Smooth muscle cell (in vitro differentiated cells): ENCODE measurements at regions not wholly inside any gene's neighbourhood (a gene's known extent, or its start where the extent isn't known, plus 50 kb on each side); places are given as distances from the start of the nearest gene placed in this dataset.

Experiments used
- DNase-seq: peaks from one replicate; lab custom pipeline; 2025; ENCODE audit not compliant: unreplicated experiment; lab: John Stamatoyannopoulos, UW
- H2AFZ ChIP-seq: fragments of 200-600 bp; sonication (generic); 2 replicates; pipeline ENCODE4 v1.6.0; 2016; ENCODE audit warnings: antibody characterized with exemption, low read depth, mild to moderate bottlenecking
- H3F3A ChIP-seq: fragments of 200-600 bp; sonication (generic); 2 replicates; pipeline ENCODE4 v1.6.0; 2017; ENCODE audit warnings: antibody characterized with exemption, low read depth
- H3K27ac ChIP-seq: fragments of 200-600 bp; sonication (generic); 2 replicates; pipeline ENCODE4 v1.5.1; 2016; ENCODE audit warnings: low read depth, mild to moderate bottlenecking
- H3K27me3 ChIP-seq: fragments of 200-600 bp; sonication (generic); 2 replicates; pipeline ENCODE4 v1.6.1; 2016; ENCODE audit warnings: low read depth, mild to moderate bottlenecking
- H3K36me3 ChIP-seq: fragments of 200-600 bp; sonication (generic); 2 replicates; pipeline ENCODE4 v1.5.1; 2016; ENCODE audit warnings: low read depth
- H3K4me1 ChIP-seq: fragments of 200-600 bp; sonication (generic); 2 replicates; pipeline ENCODE4 v1.5.1; 2016; ENCODE audit warnings: low read depth
- H3K4me2 ChIP-seq: fragments of 200-600 bp; sonication (generic); 2 replicates; pipeline ENCODE4 v1.6.0; 2016; ENCODE audit warnings: mild to moderate bottlenecking
- H3K4me3 ChIP-seq: fragments of 200-600 bp; sonication (generic); 2 replicates; pipeline ENCODE4 v1.5.1; 2016; ENCODE audit warnings: mild to moderate bottlenecking
- H3K79me2 ChIP-seq: fragments of 200-600 bp; sonication (generic); 2 replicates; pipeline ENCODE4 v1.6.0; 2016; ENCODE audit warnings: low read depth, mild to moderate bottlenecking
- H3K9ac ChIP-seq: fragments of 200-600 bp; sonication (generic); 2 replicates; pipeline ENCODE4 v1.6.0; 2016; ENCODE audit warnings: low read depth
- H3K9me3 ChIP-seq: fragments of 200-600 bp; sonication (generic); replicated peaks from 2 replicates; pipeline ENCODE4 v1.5.1; 2016; ENCODE audit warnings: low read depth
- H4K20me1 ChIP-seq: fragments of 200-600 bp; sonication (generic); 2 replicates; pipeline ENCODE4 v1.6.0; 2016; ENCODE audit warnings: low read depth
- CTCF ChIP-seq: fragments of 200-600 bp; sonication (generic); IDR thresholded peaks from 2 replicates; pipeline ENCODE4 v1.5.1; 2017; ENCODE audit warnings: borderline replicate concordance, mild to moderate bottlenecking, antibody characterized with exemption; ENCODE audit not compliant: insufficient read depth, poor library complexity, severe bottlenecking
- WGBS: methylation state at CpG from one replicate; pipeline ENCODE4 v1.1.7; 2016; ENCODE audit warnings: low lambda C conversion rate; 5-methylcytosine and 5-hydroxymethylcytosine counted together

DNA sequence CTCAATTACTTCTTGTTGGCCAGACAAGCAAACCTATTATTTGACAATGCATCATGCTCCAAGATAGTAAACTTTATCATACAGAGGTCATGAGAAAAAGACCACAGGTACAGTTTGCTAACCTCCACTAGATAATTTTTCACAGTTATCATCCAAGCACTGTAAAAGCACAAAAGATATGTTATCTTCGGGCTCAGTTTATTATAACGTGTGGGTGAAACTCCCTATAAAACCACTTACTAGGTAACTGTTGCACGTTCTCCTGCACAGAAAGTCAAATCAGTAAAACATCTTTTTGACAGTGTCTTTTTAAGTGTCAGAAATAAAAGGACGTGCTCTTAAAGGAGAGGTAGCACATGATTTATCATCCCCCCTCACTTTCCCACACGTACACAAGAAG is 94.7 kb upstream of the BCL11A start:
- Histone ChIP-seq H3K9ac (no peak overlapping the region), H4K20me1 (no peaks in the 10 kb centered on the region), H3K9me3 (no peaks in the 10 kb centered on the region), H3K79me2 (no peaks in the 10 kb centered on the region), H3K4me1 (no peaks in the 10 kb centered on the region), H3K27me3 (no peaks in the 10 kb centered on the region), H3F3A (no peaks in the 10 kb centered on the region), H2AFZ (no peak overlapping the region), H3K27ac (no peak overlapping the region), H3K36me3 (no peaks in the 10 kb centered on the region), H3K4me2 (no peak overlapping the region), H3K4me3 (no peak overlapping the region)
- WGBS = 66% methylated on average over 5 of the region's 5 CpGs
- DNase-seq = no peak
- no peak for TF ChIP-seq CTCF

- H2AFZ ChIP-seq = no peak overlapping the region
- no peaks in the 10 kb centered on the region for H3K9me3 ChIP-seq
- DNase-seq = no peak
- no peak overlapping the region for H3K4me3 ChIP-seq
- H3K4me2 ChIP-seq = no peak overlapping the region
- H3K4me1 ChIP-seq = no peaks in the 10 kb centered on the region
- no peaks in the 10 kb centered on the region for H3K36me3 ChIP-seq
- H4K20me1 ChIP-seq = no peaks in the 10 kb centered on the region
- no peak for TF ChIP-seq CTCF
- no peaks in the 10 kb centered on the region for H3K79me2 ChIP-seq
- no peak overlapping the region for H3K27ac ChIP-seq
- peaks cover 4% of the 10 kb centered on the region for H3K27me3 ChIP-seq
- no peaks in the 10 kb centered on the region for H3F3A ChIP-seq
- H3K9ac ChIP-seq = no peak overlapping the region
Observed at GRCh38 chr2:60649721-60650120, 96.3 kb upstream of the BCL11A start.

GRCh38 chr2:60652832-60653340 is 99.4 kb upstream of the BCL11A start:
- no peak overlapping the region for H3K4me3 ChIP-seq
- H2AFZ ChIP-seq = no peak overlapping the region
- H3K9me3 ChIP-seq = no peaks in the 10 kb centered on the region
- no peaks in the 10 kb centered on the region for H4K20me1 ChIP-seq
- H3F3A ChIP-seq = no peaks in the 10 kb centered on the region
- H3K4me1 ChIP-seq = no peaks in the 10 kb centered on the region
- H3K27ac ChIP-seq = no peak overlapping the region
- DNase-seq = no peak
- 92% methylated on average over 15 of the region's 15 CpGs for WGBS
- no peaks in the 10 kb centered on the region for H3K36me3 ChIP-seq
- no peak overlapping the region for H3K4me2 ChIP-seq
- no peak for TF ChIP-seq CTCF
- H3K79me2 ChIP-seq = no peaks in the 10 kb centered on the region
- no peak overlapping the region for H3K9ac ChIP-seq
- H3K27me3 ChIP-seq = peaks cover 4% of the 10 kb centered on the region

DNA sequence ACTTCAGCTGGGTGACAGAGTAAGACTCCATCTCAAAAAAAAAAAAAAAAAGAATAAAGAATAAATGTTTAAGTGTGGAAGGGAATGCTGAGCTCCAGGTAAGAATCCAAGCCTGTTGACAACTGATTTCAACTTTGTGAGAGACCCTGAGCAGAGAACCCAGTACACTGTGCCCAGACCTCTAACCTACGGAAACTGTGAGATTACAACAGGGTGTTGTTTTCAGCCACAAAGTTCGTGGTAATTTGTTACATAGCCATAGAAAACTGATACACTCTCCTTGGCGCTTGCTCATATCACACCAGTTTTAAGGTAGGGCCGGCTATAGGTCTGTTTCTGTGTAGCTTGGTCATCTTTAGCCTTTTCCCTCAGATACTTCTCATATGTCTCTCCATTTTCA is 98.4 kb upstream of the PAPOLG start:
- Histone ChIP-seq H3K36me3 (no peaks in the 10 kb centered on the region), H3K4me1 (no peaks in the 10 kb centered on the region), H3K4me2 (no peak overlapping the region), H3K9ac (no peak overlapping the region), H2AFZ (no peak overlapping the region), H3K9me3 (no peaks in the 10 kb centered on the region), H3K27me3 (peaks cover 4% of the 10 kb centered on the region), H3F3A (no peaks in the 10 kb centered on the region), H3K79me2 (no peaks in the 10 kb centered on the region), H3K27ac (no peak overlapping the region), H4K20me1 (no peaks in the 10 kb centered on the region), H3K4me3 (no peak overlapping the region)
- WGBS = 91% methylated on average over 4 of the region's 4 CpGs
- no peak for TF ChIP-seq CTCF
- DNase-seq = no peak
